ENCODE measurements at regions not wholly inside any gene's neighbourhood (a gene's known extent, or its start where the extent isn't known, plus 50 kb on each side); places are given as distances from the start of the nearest gene placed in this dataset.
"Not testable (repeated sequence)": the region's sequence is repeated elsewhere in the genome, so short reads cannot be mapped to it uniquely, and the experiment has no call there.

- DNase-seq (ENCODE audit: low read depth in 2 of 2), result no peak
Measured at GRCh38 chr6:27674882-27675281, 202.0 kb upstream of the ZNF184 start.

DNA sequence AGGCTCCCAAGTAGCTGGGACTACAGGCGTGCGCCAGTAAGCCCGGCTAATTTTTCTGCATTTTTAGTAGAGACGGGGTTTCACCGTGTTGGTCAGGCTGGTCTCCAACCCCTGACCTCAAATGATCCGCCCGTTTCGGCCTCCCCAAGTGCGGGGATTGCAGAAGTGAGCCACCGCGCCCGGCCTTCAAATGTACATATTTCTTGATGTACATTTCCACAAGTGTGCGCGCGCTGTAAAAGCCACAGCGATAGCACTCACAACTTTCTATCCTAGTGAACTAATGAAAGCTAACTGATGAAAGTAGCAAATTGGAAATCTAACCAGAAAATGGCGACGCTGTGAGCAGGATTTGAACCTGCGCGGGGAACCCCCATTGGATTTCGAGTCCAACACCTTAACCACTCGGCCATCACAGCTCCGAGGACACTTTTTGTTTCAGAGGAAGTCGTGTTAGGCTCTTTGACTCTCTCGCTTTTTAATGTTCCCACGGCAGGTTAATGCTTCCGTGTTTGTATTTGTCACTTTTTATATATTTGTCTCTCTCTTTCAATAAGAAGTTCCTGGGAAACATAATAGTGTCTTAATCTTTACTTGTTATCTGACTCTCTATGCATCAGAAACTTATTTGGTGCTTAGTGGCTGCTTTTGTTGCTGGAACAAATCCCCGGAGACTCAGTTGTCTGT, 199.4 kb upstream of the ZNF184 start:
- no peak for DNase-seq (ENCODE audit: low read depth in 2 of 2)

DNA sequence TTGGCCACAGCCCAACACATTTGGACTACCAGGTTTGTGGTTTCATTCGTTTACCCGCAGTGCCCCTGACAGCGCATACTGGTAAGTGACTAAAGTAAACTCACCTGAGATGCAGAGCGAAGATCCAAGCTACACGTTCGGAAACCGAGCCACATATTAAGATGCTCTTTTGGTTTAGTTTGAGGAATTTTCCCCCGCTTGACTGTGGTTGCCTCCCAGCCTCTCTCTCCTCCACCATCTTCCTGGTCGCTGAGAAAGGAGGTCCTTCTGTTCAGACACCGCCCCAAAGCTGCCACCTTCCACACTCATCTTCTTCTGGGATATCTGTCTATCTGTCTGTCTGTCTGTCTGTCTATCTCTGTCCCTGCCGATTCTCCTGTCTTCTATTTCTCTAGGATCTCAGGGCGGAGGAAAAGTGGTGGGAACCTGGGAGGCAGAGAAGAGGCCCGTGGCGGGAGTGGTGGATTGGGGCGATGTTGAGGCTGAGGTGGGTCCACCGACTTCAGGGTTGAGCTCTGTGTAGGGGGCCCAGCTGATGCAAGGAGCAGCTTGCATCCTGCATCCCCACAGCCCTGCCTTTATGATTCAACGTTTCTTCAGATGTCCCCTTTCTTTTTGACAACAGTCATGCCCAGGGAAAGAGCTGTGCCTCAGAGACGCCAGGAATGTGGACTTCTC, 196.9 kb upstream of the ZNF184 start:
- no peak for DNase-seq (ENCODE audit: low read depth in 2 of 2)

- DNase-seq (ENCODE audit: low read depth in 2 of 2), result no peak
Measured at GRCh38 chr6:27669295-27669623, 196.4 kb upstream of the ZNF184 start.

- no peak for DNase-seq (ENCODE audit: low read depth in 2 of 2)
Measured at GRCh38 chr6:27668442-27669294, 195.8 kb upstream of the ZNF184 start.

GRCh38 chr6:27667657-27668441, 194.9 kb upstream of the ZNF184 start:
- no peak for DNase-seq (ENCODE audit: low read depth in 2 of 2)

DNA sequence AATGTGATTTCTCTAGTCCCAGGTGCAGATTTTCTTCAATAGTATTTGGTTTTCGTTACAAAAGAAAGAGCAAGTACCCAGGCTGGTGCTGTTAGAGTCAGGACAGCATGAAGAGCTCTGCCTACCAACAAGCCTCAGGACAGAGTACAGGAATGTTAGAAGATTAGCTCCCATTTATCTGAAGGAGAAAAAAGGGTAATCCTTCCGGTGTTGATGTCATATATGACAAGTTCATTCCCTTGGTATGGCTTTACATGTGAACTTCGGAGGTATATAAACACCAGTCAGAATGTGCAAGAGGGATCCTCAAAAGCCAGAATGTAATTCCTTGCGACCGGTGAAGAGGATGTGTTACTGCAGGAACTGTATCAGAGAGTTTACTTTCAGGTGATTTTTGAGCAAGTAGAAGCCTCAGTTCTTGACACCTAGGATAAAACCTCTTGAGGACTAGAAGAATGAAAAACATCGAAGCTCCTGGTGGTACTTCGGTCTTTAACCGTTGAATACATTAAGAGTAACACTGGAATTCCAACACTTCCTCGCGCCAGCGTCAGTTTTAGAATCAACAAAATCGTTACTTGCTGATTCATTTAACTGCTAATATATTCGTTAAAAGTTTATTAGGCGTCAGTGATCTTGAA, 194.2 kb upstream of the ZNF184 start:
- no peak for DNase-seq (ENCODE audit: low read depth in 2 of 2)

GRCh38 chr6:27662769-27663168, 189.9 kb upstream of the ZNF184 start:
- no peak for DNase-seq (ENCODE audit: low read depth in 2 of 2)

- DNase-seq (ENCODE audit: low read depth in 2 of 2), result not testable (repeated sequence)
Measured at GRCh38 chr6:27662212-27662611, 189.3 kb upstream of the ZNF184 start.

DNA sequence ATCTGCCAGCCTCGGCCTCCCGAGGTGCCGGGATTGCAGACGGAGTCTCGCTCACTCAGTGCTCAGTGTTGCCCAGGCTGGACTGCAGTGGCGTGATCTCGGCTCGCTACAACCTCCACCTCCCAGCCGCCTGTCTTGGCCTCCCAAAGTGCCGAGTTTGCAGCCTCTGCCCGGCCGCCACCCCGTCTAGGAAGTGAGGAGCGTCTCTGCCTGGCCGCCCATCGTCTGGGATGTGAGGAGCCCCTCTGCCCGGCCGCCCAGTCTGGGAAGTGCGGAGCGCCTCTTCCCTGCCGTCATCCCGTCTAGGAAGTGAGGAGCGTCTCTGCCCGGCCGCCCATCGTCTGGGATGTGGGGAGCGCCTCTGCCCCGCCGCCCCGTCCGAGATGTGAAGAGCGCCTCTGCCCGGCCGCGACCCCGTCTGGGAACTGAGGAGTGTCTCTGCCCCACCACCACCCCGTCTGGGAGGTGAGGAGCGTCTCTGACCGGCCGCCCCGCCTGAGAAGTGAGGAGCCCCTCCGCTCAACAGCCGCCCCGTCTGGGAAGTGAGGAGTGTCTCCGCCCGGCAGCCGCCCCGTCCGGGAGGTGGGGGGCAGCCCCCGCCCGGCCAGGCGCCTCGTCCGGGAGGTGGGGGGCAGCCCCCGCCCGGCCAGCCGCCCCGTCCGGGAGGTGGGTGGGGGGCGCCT, 180.4 kb upstream of the ZNF184 start:
- not testable (repeated sequence) for DNase-seq (ENCODE audit: low read depth in 2 of 2)

- DNase-seq (ENCODE audit: low read depth in 2 of 2), result no peak
Measured at GRCh38 chr6:27651371-27651732, 178.4 kb upstream of the ZNF184 start.

GRCh38 chr6:27650620-27651370, 177.9 kb upstream of the ZNF184 start:
- DNase-seq (ENCODE audit: low read depth in 2 of 2), result no peak

GRCh38 chr6:27644528-27644927, 171.6 kb upstream of the ZNF184 start:
- no peak for DNase-seq (ENCODE audit: low read depth in 2 of 2)

- no peak for DNase-seq (ENCODE audit: low read depth in 2 of 2)
Measured at GRCh38 chr6:27642744-27643456, 170.0 kb upstream of the ZNF184 start.

DNA sequence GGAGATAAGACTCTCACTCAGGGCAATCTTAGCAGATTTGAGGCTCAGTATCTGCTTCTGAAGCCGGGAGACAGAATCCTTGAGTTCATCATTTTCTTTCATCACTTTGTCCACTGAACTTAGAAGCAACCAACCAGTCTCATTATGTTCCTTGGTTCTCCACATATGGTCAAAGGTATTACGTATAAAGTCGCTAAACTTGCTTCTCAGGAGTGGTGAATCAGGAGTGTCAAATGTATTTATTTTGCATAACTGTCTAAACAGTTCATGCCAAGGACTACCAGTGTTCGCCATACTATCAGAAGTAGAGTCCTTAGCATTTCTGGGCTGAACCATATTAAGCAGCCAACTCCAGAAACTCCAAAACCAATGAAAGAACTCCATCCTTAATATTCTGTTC, 163.0 kb upstream of the ZNF184 start:
- not testable (repeated sequence) for DNase-seq (ENCODE audit: low read depth in 2 of 2)

GRCh38 chr6:27633221-27633688, 160.3 kb upstream of the ZNF184 start:
- not testable (repeated sequence) for DNase-seq (ENCODE audit: low read depth in 2 of 2)

GRCh38 chr6:27631609-27631916, 158.7 kb upstream of the ZNF184 start:
- no peak for DNase-seq (ENCODE audit: low read depth in 2 of 2)

- DNase-seq (ENCODE audit: low read depth in 2 of 2), result no peak
Measured at GRCh38 chr6:27630727-27631608, 158.1 kb upstream of the ZNF184 start.

All from activated CD8-positive, alpha-beta memory T cell treated with anti-CD3 and anti-CD28 coated beads for 4 hours (primary cell).